ENCODE measurements at regions not wholly inside any gene's neighbourhood (a gene's known extent, or its start where the extent isn't known, plus 50 kb on each side); places are given as distances from the start of the nearest gene placed in this dataset.
A peak's percentile ranks its signal among the peaks of the same experiment; 100 is the strongest.

DNA sequence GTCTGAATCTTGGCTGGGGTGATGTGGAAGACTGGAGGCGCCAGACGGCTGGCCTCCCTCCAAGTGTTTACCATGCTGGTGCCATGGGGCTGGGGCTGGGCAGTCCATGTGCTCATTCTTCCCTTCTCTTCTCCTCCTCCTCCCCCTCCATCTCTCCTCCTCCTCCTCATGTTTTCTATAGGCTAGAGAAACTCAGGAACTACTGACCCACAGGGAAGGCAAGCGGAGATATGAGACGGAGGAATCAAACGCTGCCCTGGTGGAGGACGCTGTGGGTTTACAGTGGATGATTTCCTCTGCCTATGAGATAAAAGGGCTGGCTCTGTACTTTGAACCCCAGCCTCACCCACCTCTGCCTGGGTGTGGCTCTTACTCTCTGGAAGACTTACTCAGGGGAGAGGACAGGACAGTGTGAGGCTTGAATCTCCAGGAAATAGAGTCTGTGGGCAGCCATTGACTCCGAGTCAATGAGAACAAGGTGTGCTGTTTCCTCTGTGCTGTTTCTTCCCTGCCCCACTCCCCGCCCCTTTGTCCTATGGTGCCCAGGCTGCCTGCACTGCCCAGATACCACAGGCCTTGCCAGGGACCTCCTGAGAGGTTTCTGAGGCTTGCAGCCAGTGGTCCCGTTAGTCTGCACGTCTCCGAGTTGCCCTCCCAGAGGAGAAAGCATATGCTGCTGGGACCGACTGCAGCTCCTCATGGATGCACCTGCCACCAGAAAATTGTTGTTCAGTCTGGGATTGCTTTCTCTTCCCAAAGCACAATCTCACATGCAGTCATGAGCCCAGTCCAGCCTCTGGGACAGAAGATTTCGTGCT, 132.6 kb upstream of the ARHGAP5 start:
- DNase-seq, result no peak

DNA sequence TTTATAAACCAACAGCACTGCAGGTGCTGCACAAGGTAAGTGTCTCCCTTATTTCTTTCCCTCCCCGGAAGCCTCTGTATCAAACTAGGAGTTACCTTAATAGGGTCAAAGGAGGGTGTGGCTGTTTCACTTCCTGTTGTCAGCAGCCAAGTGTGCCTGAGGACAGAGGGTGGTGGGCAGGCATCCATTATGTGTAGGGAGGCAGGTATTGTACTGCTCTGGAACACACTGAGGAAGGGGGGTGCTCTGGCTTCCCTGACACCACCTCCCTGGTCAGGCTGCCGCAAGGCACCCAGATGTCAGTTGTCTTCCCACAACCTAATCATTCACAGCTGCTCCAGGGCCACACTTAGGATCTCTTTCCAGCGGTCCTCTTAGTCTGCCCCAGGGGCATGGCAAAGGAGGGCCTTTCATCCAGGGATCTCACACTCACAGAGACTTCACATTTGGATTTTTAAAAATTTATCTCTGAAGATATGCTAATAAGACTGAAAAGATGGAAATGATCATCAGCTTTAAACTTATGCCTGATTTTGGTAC, 132.0 kb upstream of the ARHGAP5 start:
- DNase-seq, result peak; percentile 23

DNA sequence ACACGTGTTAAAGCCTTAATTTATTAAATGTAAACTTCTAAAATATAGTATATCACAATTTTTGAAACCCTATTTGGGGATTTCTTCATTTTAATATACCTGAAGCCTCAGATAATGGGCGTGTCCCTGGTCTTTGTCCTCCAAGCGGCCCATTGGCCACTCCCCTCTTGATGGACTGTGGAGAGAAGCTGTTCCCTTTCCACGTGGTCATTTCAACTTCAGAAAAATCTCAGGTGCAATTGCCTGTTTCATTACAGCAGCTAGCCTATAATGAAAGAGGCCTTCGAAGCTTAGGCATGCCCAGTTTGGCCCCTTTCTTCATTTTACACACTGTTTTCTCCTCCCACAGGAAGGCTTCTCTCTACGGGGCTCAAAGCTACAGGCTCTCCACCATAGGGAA, 131.4 kb upstream of the ARHGAP5 start:
- DNase-seq, result no peak

DNA sequence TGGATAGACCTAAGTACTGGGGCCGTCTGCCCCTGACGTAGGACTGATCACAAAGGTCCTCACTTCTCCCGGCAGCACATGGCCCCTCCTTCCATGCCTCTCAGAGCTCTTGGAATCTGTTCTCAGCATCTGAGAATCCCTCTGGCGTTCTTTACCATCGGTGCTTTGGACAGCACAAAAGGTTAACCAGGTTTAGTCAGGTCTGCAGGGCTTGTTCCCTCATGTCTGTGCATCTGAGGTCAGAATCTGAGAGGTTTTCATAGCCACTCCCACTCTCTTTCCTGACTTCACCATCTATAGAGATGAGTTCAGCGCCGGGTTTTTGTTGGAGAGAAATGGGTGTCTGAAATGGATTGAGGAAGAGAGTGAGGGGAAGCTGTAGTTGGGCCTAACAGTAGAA, 130.0 kb upstream of the ARHGAP5 start:
- no peak for DNase-seq

DNA sequence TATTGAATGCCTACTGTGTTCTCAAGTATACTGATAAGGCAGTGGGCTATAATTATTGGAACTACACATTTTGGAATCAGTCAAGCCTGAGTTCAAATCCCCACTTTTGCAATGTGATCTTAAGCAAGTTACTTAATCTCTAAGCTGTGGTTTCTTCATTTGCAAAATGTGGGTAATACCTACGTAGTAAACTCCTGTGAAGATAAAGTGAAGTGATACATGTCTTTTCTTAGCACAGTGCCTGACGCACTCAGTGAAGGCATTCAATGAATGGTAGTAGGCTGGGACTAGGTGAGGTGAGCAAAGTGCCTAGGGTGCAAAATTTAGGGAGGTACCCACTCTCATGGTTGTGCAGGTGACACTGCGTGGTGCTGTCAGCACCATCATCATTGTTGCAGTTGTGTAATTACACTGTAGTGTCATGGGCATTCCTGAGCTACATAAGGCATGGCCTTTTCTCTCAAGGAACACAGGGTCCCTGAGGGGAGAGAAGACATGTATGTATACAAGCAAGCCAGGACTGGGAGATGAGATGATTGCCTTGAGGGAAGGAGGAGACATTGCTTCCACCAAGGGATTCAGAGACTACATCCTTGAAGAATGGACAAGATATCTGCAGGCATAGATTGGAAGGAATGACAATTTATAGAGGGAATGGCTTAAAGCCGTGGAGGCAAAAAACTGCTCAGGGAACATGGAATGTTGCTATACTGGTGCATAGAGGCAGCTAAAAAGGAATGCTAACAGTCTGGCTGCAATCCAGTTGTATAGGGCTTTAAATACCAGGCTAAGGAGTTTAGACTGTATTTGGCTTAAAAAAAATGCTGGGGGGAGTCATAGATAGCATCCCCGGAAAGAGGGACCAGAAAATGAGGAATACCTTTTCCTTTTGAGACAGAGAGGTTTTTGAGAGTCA, 129.2 kb upstream of the ARHGAP5 start:
- DNase-seq, result no peak

DNA sequence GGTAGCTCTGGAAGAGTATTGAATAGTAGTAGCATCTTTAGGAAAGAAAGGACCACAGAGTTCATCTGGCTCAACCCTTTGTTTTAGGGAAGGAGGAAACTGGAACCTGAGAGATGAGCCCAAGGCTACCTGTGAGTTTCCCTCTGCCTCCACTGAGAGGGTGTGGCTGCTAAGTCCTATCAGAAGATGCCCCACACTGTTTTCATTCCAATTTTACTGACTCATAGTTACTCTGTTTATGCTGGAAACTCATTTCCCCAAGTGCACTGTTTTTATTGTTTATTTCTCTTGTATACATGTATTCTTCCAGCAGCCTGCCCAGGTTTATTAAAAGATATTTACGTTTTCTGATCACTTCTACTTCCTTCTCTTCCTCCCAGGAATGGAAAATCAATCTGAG, 127.4 kb upstream of the ARHGAP5 start:
- DNase-seq, result no peak

DNA sequence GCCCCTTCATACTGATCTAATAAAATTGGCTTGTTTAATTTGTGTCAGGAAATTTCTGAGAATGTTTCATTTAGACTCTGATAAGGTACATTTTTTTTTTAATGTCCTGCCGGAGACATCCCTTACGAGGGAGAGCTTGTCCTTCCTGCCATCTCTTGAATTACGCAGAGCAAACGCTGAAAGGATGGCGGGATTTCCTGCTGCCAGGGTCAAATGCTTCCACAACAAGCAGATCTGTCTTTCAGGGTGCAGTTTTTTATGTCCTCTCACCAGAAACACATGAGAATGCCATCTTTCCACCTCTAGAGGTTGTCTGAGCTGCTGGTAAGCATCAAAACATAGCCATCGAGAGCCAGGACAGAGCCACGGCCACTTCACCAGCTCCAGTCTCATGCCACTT, 126.8 kb upstream of the ARHGAP5 start:
- DNase-seq, result no peak

DNA sequence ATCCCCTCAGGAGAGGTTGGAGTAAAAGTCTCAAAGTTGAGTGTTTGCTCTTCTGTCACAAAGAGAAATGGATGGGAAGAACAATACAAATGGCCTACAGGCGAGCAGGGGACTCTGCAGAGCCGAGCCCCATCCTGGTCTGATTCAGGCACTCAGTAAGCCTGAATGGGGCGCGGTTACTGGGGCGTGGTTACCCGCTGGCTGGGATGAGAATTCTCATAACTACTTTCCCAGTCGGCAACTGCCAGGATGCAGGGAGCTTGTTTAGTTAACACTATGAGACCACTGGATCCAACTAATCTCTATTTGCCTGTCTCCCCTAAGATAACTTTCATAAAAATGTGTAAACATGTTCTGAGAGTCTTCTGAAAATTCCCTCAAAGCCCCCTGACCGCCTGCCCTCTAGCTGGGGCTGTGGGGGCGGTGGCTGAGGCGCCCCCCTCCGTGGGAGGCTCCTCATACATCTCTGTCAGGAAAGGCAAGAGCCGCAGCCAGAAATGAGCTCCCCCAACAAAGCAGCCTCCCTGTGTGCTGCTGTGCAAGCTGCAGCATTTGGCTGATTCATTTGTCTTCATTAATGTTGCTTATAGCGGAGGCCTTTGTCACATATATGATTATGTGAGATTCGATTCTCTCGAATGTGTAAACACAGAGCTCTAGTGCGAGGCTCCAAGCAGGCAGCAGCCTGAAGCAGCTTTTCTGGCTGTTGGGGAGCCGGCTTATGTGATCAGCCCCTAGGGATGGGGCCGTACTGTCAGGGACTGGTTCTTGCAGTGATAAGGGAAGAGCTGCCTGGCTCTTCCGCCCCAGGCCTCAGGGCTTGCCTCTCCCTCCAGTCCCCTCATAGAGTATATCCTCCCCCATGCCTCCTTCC, 126.1 kb upstream of the ARHGAP5 start:
- DNase-seq, result no peak

DNA sequence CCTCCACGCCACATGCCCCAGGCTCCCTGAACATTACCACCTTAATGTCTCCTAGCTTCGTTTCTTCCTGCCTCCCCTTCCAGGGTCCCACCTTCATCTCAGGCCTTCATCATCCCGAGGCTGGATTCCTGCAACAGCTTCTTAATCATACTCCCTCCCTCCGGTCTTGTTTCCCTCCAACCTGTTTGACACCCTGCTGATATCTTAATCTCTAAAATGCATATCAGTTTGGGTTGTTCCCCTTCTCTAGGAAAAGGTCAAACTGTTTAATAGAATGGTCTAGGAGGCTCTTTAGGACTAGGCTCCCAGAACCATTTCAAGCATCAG, 125.5 kb upstream of the ARHGAP5 start:
- no peak for DNase-seq

DNA sequence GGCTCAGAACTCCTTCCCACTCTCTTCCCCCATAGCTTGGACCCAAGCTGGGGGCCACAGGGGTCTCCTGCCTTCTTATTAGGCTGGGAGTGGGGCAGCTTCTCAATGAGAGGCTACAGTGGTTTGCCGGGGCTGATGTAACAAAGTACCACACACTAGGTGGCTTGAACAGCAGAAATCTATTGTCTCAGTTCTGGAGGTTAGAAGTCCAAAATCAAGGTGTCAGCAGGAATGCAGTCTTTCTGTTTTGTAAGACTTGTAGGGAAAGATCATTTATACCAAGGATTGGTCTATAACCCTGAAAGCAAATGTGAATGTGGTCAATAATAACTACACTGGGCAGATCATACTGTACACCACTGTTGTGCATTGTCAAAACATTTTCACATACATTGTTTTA, 124.5 kb upstream of the ARHGAP5 start:
- DNase-seq, result no peak

DNA sequence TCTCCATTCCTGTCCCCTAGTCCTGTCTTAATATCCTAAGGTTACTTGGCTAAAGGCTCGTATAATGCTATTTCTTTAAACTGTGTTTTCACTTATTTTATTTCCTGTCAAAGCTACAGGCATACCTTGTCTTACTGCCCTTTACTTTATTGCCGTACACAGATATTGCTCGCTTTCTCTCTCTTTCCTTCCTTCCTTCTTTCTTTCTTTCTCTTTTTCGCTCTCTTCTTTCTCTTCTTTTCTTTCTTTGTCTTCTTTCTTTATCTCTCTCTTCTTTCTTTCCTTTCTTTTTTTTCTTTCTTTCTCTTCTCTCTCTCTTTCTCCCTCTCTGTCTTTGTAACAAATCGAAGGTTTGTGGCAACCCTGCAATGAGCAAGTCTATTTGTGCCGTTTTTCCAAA, 123.9 kb upstream of the ARHGAP5 start:
- no peak for DNase-seq

DNA sequence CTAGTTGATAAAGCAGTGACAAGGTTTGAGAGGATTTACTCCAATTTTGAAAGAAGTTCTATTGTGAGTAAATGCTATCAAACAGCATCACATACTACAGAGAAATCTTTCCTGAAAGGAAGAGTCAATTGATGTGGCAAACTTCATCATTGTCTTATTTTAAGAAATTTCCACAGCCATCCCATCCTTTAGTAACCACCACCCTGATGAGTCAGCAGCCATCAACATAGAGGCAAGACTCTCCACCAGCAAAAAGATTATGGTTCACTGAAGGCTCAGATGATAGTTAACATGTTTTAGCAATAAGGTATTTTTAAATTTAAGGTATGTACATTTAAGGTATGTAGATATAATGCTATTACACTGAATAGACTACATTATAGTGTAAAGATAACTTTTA, 122.1 kb upstream of the ARHGAP5 start:
- no peak for DNase-seq

DNA sequence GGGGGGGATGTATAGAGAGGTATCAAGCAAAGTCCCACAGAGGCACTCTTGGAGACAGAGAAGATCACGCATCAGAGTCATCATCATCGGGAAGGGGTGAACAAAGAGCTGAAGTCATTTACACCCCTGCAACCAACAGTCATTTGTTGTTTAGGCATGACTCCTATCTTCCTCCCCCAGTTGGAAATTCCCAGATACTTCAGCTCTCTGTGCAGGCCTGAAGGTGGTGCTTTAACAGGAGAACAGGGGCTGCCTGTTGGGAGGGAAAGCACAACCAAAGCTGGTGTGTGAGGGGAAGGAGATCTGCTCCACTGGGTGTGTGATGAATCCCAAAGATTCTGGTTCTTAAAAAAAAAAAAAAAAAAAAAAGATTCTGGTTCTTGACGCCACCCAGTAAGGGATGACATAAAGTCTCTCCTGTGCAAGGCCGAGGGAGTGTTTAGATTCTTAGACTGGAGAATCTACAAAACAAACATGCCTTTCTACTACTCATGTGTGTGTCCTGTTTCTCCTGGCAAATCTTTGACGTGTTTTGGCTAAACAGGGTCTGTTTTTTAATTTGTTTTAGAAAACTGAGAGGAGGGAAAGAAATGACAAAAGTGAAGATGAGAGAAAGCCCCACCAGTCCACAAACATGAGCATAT, 121.0 kb upstream of the ARHGAP5 start:
- no peak for DNase-seq

DNA sequence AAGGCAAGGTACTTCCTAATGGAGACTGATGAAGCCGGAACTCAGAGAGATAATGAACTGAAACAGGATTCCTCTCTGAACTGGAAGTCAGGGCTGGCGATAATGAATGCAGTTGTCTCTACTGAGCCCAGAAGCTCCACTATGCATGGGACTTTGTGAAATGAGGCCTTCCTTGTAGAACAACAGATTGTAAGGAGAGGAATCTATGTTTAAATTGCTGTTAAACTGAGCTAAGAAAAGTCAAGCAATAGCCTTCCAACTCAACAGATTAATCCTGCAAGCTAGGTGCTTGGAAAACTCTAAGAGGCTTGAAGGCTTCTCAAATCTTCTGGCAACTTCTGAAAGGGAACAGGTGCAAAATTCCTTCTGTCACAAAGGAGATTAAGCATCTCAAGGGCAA, 119.5 kb upstream of the ARHGAP5 start:
- no peak for DNase-seq

DNA sequence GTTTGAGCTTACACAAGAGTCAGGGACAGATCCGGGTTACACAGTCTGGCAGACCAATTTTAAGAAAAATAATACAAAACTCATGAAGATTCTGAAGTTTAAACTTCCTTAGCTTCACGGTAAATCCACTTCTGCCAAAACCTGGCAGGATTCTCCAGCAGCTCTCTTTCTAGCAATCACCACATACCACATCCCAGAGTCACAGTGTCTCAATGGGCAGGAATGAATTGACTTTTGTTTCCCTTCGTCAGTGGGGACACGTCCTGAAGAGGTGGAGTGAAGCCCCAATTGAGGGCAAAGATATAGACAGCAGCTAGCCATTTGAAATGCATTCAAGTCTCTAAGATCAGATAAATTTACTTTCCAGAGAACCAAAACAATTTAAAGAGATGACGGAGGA, 117.1 kb upstream of the ARHGAP5 start:
- DNase-seq, result no peak

DNA sequence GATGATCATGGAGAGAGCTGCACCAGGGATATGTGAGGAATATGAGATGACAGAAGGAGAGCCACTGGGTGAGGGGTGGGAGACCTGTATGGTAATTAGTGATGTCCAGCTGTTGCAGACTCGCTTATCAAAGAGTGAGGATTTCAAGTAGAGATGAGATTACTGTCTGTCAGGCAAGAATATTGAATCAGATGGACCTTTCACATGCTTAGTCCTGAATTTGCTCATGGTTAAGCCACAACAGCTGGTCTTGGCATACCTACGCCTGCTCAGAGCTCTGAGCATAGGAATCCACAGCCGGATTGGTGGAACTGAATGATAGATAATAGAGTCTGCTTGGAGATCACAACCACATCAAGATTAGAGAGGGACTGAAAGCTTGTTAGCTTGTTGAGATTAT, 115.2 kb upstream of the ARHGAP5 start:
- no peak for DNase-seq

DNA sequence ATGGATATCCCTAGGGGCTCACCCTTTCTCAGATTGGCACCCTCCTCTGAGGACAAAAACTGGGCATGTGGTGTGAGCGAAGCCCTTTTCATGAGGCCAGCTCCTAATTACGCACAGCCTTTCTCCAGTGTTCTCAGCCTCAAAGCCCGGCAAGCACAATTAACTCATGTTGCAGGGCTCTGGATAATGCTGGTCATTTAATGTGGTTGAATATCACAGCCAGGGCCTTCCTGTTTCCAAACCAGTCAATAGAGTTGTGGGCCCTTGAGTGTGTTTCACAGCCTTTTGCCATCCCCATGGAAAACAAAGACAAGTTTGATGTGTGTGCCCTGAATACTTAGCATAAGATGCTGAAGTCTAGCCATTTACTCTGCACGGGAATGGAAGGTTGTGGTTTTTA, 114.2 kb upstream of the ARHGAP5 start:
- DNase-seq, result no peak

DNA sequence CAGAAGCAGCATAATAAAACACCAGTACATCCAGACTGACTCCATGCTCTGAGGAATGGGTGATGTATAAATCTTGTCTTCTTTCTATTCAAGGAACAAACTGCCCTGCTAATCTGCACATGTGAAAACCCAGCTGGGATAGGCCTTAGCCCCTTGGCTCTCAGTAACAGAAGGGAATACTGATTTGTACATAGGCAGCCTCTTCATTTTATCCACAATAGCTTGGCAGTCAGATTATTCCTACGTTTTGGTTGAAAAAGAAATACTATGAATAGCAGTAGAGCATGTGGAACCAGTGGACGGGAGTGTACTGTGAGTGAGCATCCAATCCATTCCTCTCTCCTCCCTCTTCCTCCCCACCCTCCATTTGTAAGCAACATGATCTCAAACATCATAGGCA, 113.5 kb upstream of the ARHGAP5 start:
- DNase-seq, result no peak

DNA sequence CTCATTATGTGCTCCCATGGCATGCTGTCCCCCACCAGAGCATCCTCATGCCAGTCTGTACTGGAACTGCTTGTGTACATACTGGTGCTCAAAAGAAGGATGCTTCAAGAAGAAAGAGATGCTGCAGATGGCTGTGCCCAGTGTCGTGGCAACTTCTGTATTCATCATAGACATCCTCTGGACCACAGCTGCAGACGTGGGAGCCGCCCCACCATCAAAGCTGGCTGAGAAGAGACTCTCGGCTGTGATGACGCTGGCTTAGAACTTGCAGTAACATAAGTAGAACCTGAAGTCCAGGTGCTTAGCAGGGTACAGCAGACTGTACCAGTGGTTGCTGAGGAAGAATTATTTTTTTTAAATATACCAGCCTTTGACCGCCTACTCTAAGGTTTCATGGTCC, 112.6 kb upstream of the ARHGAP5 start:
- DNase-seq, result no peak

DNA sequence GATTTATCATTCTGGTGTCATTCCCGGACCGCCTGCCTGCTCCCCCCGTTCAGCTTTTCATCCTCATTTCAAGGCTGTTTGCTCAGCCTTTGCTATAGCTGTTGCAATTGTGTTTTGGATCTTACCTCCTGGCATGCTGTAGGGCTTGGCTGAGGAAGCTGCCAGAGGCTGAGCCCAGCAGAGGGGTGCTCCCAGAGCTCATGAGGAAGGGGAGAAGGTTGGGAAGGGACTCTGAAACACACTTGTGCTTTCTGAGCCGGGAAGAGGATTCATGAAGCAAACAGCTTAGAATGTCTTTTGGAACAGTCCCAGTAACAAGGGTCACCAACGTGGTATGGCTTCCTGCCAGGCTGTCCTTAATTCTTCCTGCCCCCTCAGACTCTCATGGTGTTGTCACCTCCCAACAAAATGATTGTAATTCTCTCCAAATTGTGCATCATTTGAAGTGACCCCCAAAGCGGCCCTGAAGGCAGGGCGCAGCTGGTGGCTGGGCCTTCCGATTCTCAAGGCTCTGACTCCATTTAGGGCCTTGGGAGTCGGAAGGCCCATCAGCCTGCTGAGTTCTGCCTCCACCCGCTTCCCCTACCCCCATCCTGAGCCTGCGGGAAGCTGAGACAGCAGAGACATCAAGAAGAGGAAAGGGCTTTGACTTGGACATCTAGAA, 111.9 kb upstream of the ARHGAP5 start:
- no peak for DNase-seq

DNA sequence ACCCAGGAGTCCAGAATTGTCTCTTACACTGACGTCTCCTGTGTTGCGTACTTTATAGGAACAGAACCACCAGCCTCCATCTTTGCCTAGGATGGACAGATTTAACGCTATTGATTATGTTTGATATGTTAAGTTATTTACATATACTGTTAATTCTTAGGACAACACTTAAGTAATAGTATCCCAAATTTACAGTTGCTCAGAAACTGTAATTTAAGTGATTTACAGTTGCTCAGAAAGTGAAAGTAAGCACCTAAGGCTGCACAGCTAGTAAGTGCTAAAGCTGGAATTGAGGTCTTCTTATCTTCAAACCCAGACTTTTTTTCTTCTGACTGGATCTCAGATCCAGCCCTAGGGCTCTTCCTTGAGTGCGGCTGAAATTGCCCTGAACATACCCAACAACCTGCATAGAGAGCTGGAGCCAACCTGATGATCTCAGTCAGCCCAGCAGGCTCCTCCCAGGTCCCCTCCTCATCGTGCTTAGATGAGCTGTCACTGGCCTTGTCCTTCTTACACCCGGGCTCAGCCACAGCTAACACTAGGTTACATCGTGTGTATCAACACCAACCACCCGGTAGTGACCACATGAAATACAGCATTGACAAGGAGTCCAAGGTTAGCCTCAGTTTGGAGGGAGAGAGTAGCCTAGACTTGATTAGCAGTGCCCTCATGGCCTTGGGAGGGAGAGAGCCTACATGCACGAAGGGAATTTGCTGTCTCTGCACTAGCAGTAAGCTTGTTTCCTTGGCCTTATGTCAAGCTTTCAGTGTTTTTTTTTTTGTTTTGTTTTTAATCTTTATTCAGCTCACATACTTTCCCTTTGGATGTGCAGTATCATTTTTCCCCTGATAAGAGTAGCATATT, 111.1 kb upstream of the ARHGAP5 start:
- DNase-seq, result no peak

All from CD4-positive, alpha-beta T cell treated with Interleukin-15 for 1 hour (primary cell).